ENCODE measurements at regions not wholly inside any gene's neighbourhood (a gene's known extent, or its start where the extent isn't known, plus 50 kb on each side); places are given as distances from the start of the nearest gene placed in this dataset.

- Mint-ChIP-seq H3K27me3 (peaks cover 1% of the 10 kb centered on the region), H3K27ac (no peak overlapping the region), H3K36me3 (ENCODE audit: low read depth) (no peaks in the 10 kb centered on the region), H3K4me1 (no peaks in the 10 kb centered on the region), H3K9me3 (ENCODE audit: low read depth) (no peaks in the 10 kb centered on the region), H3K4me3 (no peak overlapping the region)
- intact Hi-C loops (cut with DNase I, micrococcal nuclease): no loop called here
- DNase-seq (no peak), ATAC-seq (no peak)
- POLR2A ChIA-PET: no interaction called here
- CTCF ChIA-PET: no interaction called here
Measured at GRCh38 chr6:95249661-95250060, 327.7 kb upstream of the MANEA start.

GRCh38 chr6:95263840-95264239, 313.5 kb upstream of the MANEA start:
- Mint-ChIP-seq H3K36me3 (ENCODE audit: low read depth) (no peaks in the 10 kb centered on the region), H3K9me3 (ENCODE audit: low read depth) (no peaks in the 10 kb centered on the region), H3K27me3 (no peaks in the 10 kb centered on the region), H3K27ac (no peak overlapping the region), H3K4me3 (no peak overlapping the region), H3K4me1 (no peaks in the 10 kb centered on the region)
- ChIA-PET POLR2A (no interaction called here), CTCF (no interaction called here)
- DNase-seq: no peak
- no peak for ATAC-seq
- intact Hi-C loops (cut with DNase I, micrococcal nuclease): no loop called here

- no peaks in the 10 kb centered on the region for H3K4me1 Mint-ChIP-seq
- H3K27me3 Mint-ChIP-seq: no peaks in the 10 kb centered on the region
- no peak for ATAC-seq
- DNase-seq: no peak
- intact Hi-C loops (cut with DNase I, micrococcal nuclease): no loop called here
- POLR2A ChIA-PET: no interaction called here
- CTCF ChIA-PET: no interaction called here
- no peak overlapping the region for H3K4me3 Mint-ChIP-seq
- no peaks in the 10 kb centered on the region for H3K36me3 Mint-ChIP-seq (ENCODE audit: low read depth)
- no peaks in the 10 kb centered on the region for H3K9me3 Mint-ChIP-seq (ENCODE audit: low read depth)
- no peak overlapping the region for H3K27ac Mint-ChIP-seq
Measured at GRCh38 chr6:95266537-95267258, 310.6 kb upstream of the MANEA start.

GRCh38 chr6:95274686-95275235, 302.6 kb upstream of the MANEA start:
- H3K4me3 Mint-ChIP-seq: no peak overlapping the region
- no peak for ATAC-seq
- H3K9me3 Mint-ChIP-seq (ENCODE audit: low read depth): peaks cover 2% of the 10 kb centered on the region
- intact Hi-C loops (cut with DNase I, micrococcal nuclease): no loop called here
- no peaks in the 10 kb centered on the region for H3K27me3 Mint-ChIP-seq
- no peaks in the 10 kb centered on the region for H3K36me3 Mint-ChIP-seq (ENCODE audit: low read depth)
- POLR2A ChIA-PET: no interaction called here
- CTCF ChIA-PET: no interaction called here
- H3K4me1 Mint-ChIP-seq: no peaks in the 10 kb centered on the region
- no peak for DNase-seq
- no peak overlapping the region for H3K27ac Mint-ChIP-seq

GRCh38 chr6:95279616-95280015, 297.7 kb upstream of the MANEA start:
- ATAC-seq (no peak), DNase-seq (no peak)
- H3K27ac Mint-ChIP-seq: no peak overlapping the region
- peaks cover 2% of the 10 kb centered on the region for H3K9me3 Mint-ChIP-seq (ENCODE audit: low read depth)
- peaks cover 2% of the 10 kb centered on the region for H3K27me3 Mint-ChIP-seq
- POLR2A ChIA-PET: no interaction called here
- CTCF ChIA-PET: interaction anchor here (0.6 to 1.1 kb wide), 2 partner anchors 11 to 41 kb away, joined by 3 to 4 read pairs; no protein-coding TSS in a partner anchor
- intact Hi-C loops (cut with DNase I, micrococcal nuclease): no loop called here
- H3K4me3 Mint-ChIP-seq: no peak overlapping the region
- no peaks in the 10 kb centered on the region for H3K4me1 Mint-ChIP-seq
- no peaks in the 10 kb centered on the region for H3K36me3 Mint-ChIP-seq (ENCODE audit: low read depth)

GRCh38 chr6:95280686-95281273, 296.6 kb upstream of the MANEA start:
- ATAC-seq (no peak), DNase-seq (no peak)
- intact Hi-C loops (cut with DNase I, micrococcal nuclease): no loop called here
- Mint-ChIP-seq H3K4me1 (no peaks in the 10 kb centered on the region), H3K27ac (no peak overlapping the region), H3K4me3 (no peak overlapping the region), H3K27me3 (peaks cover 2% of the 10 kb centered on the region), H3K9me3 (ENCODE audit: low read depth) (peaks cover 2% of the 10 kb centered on the region), H3K36me3 (ENCODE audit: low read depth) (no peaks in the 10 kb centered on the region)
- ChIA-PET POLR2A (no interaction called here), CTCF (no interaction called here)

GRCh38 chr6:95285881-95286280, 291.5 kb upstream of the MANEA start:
- Mint-ChIP-seq H3K36me3 (ENCODE audit: low read depth) (no peaks in the 10 kb centered on the region), H3K27ac (no peak overlapping the region), H3K4me1 (no peaks in the 10 kb centered on the region), H3K4me3 (no peak overlapping the region), H3K9me3 (ENCODE audit: low read depth) (no peaks in the 10 kb centered on the region), H3K27me3 (peaks cover under 1% of the 10 kb centered on the region)
- POLR2A ChIA-PET: no interaction called here
- intact Hi-C loops (cut with DNase I, micrococcal nuclease): no loop called here
- CTCF ChIA-PET: no interaction called here
- DNase-seq (no peak), ATAC-seq (no peak)

GRCh38 chr6:95286874-95287273, 290.5 kb upstream of the MANEA start:
- CTCF ChIA-PET: interaction anchor here (0.7 kb wide), 1 partner anchor 109 kb away, joined by 3 read pairs; no protein-coding TSS in a partner anchor
- no peaks in the 10 kb centered on the region for H3K27me3 Mint-ChIP-seq
- H3K27ac Mint-ChIP-seq: no peak overlapping the region
- no peak overlapping the region for H3K4me3 Mint-ChIP-seq
- ATAC-seq (no peak), DNase-seq (no peak)
- intact Hi-C loops (cut with DNase I, micrococcal nuclease): no loop called here
- no peaks in the 10 kb centered on the region for H3K4me1 Mint-ChIP-seq
- no peaks in the 10 kb centered on the region for H3K9me3 Mint-ChIP-seq (ENCODE audit: low read depth)
- no peaks in the 10 kb centered on the region for H3K36me3 Mint-ChIP-seq (ENCODE audit: low read depth)
- POLR2A ChIA-PET: no interaction called here

- Mint-ChIP-seq H3K9me3 (ENCODE audit: low read depth) (no peaks in the 10 kb centered on the region), H3K4me1 (no peaks in the 10 kb centered on the region)
- DNase-seq: no peak
Measured at GRCh38 chr6:95288251-95288650, 289.1 kb upstream of the MANEA start.

GRCh38 chr6:95292011-95292410, 285.3 kb upstream of the MANEA start:
- DNase-seq (no peak), ATAC-seq (no peak)
- Mint-ChIP-seq H3K27me3 (no peaks in the 10 kb centered on the region), H3K4me3 (no peak overlapping the region), H3K36me3 (ENCODE audit: low read depth) (no peaks in the 10 kb centered on the region), H3K4me1 (no peaks in the 10 kb centered on the region), H3K9me3 (ENCODE audit: low read depth) (no peaks in the 10 kb centered on the region), H3K27ac (no peak overlapping the region)
- intact Hi-C loops (cut with DNase I, micrococcal nuclease): no loop called here
- CTCF ChIA-PET: no interaction called here
- POLR2A ChIA-PET: no interaction called here

More at GRCh38 chr6:95288251-95288650, 289.1 kb upstream of the MANEA start:
- ATAC-seq: no peak
- Mint-ChIP-seq H3K4me3 (no peak overlapping the region), H3K27ac (no peak overlapping the region), H3K27me3 (no peaks in the 10 kb centered on the region), H3K36me3 (ENCODE audit: low read depth) (no peaks in the 10 kb centered on the region)
- ChIA-PET POLR2A (no interaction called here), CTCF (no interaction called here)
- intact Hi-C loops (cut with DNase I, micrococcal nuclease): no loop called here

GRCh38 chr6:95293257-95293656, 284.1 kb upstream of the MANEA start:
- Mint-ChIP-seq H3K27ac (no peak overlapping the region), H3K9me3 (ENCODE audit: low read depth) (no peaks in the 10 kb centered on the region), H3K4me1 (no peaks in the 10 kb centered on the region), H3K4me3 (no peak overlapping the region), H3K27me3 (no peaks in the 10 kb centered on the region), H3K36me3 (ENCODE audit: low read depth) (no peaks in the 10 kb centered on the region)
- DNase-seq (no peak), ATAC-seq (no peak)
- ChIA-PET POLR2A (no interaction called here), CTCF (interaction anchor here (1.1 kb wide), 1 partner anchor 12 kb away, joined by 3 read pairs; no protein-coding TSS in a partner anchor)
- intact Hi-C loops (cut with DNase I, micrococcal nuclease): no loop called here

- H3K4me3 Mint-ChIP-seq: no peak overlapping the region
- H3K9me3 Mint-ChIP-seq (ENCODE audit: low read depth): no peaks in the 10 kb centered on the region
- ATAC-seq (no peak), DNase-seq (no peak)
- H3K27me3 Mint-ChIP-seq: no peaks in the 10 kb centered on the region
- intact Hi-C loops (cut with DNase I, micrococcal nuclease): no loop called here
- no peak overlapping the region for H3K27ac Mint-ChIP-seq
- H3K36me3 Mint-ChIP-seq (ENCODE audit: low read depth): no peaks in the 10 kb centered on the region
- ChIA-PET POLR2A (no interaction called here), CTCF (no interaction called here)
- H3K4me1 Mint-ChIP-seq: no peaks in the 10 kb centered on the region
Measured at GRCh38 chr6:95294043-95294442, 283.3 kb upstream of the MANEA start.

All from activated CD4-positive, alpha-beta T cell treated with anti-CD3 and anti-CD28 coated beads for 36 hours (primary cell).